Stomach (tissue), 4 donors: ENCODE measurements at regions not wholly inside any gene's neighbourhood (a gene's known extent, or its start where the extent isn't known, plus 50 kb on each side); places are given as distances from the start of the nearest gene placed in this dataset.

ENCODE experiments used
- EP300 ChIP-seq: sonication (generic); formaldehyde crosslinking; IDR thresholded peaks from one replicate; pipeline ENCODE4 v1.6.1; 2017; ENCODE audit warnings: antibody characterized with exemption
- POLR2A ChIP-seq, 4 donors: fragments of 450-650 bp; IDR thresholded peaks; one replicate each; pipeline ENCODE4 v1.6.1; 2016; ENCODE audit warnings: antibody characterized with exemption in 4 of 4, control low read depth in 2 of 4, mild to moderate bottlenecking in 1 of 4, moderate library complexity in 1 of 4
- POLR2AphosphoS5 ChIP-seq, 3 donors: sonication (generic); formaldehyde crosslinking; IDR thresholded peaks; one replicate each; pipeline ENCODE4 v1.6.1; 2016; ENCODE audit warnings: antibody characterized with exemption in 3 of 3
- TF ChIP-seq, protein P1 (sequence below), 7 experiments: fragments of 450-650 bp in 4 of 7; fragments of 200-600 bp in 3 of 7; sonication (generic) in 3 of 7; IDR thresholded peaks; one replicate each; pipeline ENCODE4 v1.5.1; 2016 to 2019; ENCODE audit warnings: antibody characterized with exemption in 7 of 7, control low read depth in 2 of 7, mild to moderate bottlenecking in 1 of 7

- TF ChIP-seq, protein P1, sequence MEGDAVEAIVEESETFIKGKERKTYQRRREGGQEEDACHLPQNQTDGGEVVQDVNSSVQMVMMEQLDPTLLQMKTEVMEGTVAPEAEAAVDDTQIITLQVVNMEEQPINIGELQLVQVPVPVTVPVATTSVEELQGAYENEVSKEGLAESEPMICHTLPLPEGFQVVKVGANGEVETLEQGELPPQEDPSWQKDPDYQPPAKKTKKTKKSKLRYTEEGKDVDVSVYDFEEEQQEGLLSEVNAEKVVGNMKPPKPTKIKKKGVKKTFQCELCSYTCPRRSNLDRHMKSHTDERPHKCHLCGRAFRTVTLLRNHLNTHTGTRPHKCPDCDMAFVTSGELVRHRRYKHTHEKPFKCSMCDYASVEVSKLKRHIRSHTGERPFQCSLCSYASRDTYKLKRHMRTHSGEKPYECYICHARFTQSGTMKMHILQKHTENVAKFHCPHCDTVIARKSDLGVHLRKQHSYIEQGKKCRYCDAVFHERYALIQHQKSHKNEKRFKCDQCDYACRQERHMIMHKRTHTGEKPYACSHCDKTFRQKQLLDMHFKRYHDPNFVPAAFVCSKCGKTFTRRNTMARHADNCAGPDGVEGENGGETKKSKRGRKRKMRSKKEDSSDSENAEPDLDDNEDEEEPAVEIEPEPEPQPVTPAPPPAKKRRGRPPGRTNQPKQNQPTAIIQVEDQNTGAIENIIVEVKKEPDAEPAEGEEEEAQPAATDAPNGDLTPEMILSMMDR (IDR thresholded peaks at IDR 0.05), result no peak
- TF ChIP-seq POLR2A (IDR thresholded peaks at IDR 0.05) (no peak), EP300 (no peak), POLR2AphosphoS5 (IDR thresholded peaks at IDR 0.05) (no peak)
These were observed 58.5 kb upstream of the ARSJ start for GRCh38 chr4:114037988-114038387.
